Stomach smooth muscle (tissue), 2 donors: ENCODE measurements at regions not wholly inside any gene's neighbourhood (a gene's known extent, or its start where the extent isn't known, plus 50 kb on each side); places are given as distances from the start of the nearest gene placed in this dataset.
"Not testable (repeated sequence)": the region's sequence is repeated elsewhere in the genome, so short reads cannot be mapped to it uniquely, and the experiment has no call there.

Experiments used
- H3K27ac ChIP-seq: one replicate; pipeline ENCODE4 v1.7.0; 2013; ENCODE audit warnings: mild to moderate bottlenecking, low read length, inconsistent platforms
- H3K27me3 ChIP-seq, 2 donors: one replicate each; pipeline ENCODE4 v1.7.0; 2013; ENCODE audit warnings: low read length in 2 of 2; ENCODE audit not compliant: insufficient read depth in 2 of 2, control insufficient read depth in 1 of 2
- H3K36me3 ChIP-seq, 2 donors: one replicate each; pipeline ENCODE4 v1.7.0; 2013; ENCODE audit warnings: low read length in 2 of 2; ENCODE audit not compliant: control insufficient read depth in 2 of 2, insufficient read depth in 2 of 2
- H3K4me1 ChIP-seq: one replicate; pipeline ENCODE4 v1.7.0; 2013; ENCODE audit warnings: low read length; ENCODE audit not compliant: control insufficient read depth, insufficient read depth
- H3K4me3 ChIP-seq, 2 donors: one replicate each; pipeline ENCODE4 v1.7.0; 2013; ENCODE audit warnings: low read length in 2 of 2
- H3K9ac ChIP-seq, 2 donors: one replicate each; pipeline ENCODE4 v1.7.0; 2013; ENCODE audit warnings: low read length in 2 of 2, mild to moderate bottlenecking in 1 of 2
- H3K9me3 ChIP-seq, 2 donors: one replicate each; pipeline ENCODE4 v1.7.0; 2013; ENCODE audit warnings: low read length in 2 of 2; ENCODE audit not compliant: control insufficient read depth in 2 of 2
- donor health status: healthy.
- donor health status: Pancreatic carcinoma.

DNA sequence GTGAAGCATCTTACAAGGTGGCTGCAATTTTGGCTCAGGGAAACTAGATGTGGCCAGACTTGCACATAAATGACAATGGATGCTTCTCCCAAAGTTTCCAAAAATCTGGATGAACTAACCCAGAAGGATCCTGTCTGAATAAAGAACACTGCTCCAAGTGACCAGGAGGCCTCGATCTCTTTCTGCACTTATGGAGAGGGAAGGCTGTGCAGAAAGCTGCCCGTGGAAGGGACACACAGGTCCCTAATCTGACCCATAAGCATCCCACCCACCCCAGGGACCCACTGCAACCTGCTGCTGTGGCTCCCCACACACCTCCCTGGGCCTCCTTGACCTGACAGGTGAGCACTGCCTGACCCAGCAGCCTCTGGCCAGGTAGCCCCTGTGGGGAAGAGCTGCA, 74.6 kb upstream of the SEC14L1 start:
- H3K27me3 ChIP-seq: peaks cover 7 to 11% of the 10 kb centered on the region in 2 donors
- H3K36me3 ChIP-seq: no peaks in the 10 kb centered on the region
- no peak overlapping the region for H3K4me3 ChIP-seq
- H3K4me1 ChIP-seq: no peaks in the 10 kb centered on the region
- no peak overlapping the region for H3K27ac ChIP-seq
- H3K9me3 ChIP-seq: no peaks in the 10 kb centered on the region
- H3K9ac ChIP-seq: no peak overlapping the region

DNA sequence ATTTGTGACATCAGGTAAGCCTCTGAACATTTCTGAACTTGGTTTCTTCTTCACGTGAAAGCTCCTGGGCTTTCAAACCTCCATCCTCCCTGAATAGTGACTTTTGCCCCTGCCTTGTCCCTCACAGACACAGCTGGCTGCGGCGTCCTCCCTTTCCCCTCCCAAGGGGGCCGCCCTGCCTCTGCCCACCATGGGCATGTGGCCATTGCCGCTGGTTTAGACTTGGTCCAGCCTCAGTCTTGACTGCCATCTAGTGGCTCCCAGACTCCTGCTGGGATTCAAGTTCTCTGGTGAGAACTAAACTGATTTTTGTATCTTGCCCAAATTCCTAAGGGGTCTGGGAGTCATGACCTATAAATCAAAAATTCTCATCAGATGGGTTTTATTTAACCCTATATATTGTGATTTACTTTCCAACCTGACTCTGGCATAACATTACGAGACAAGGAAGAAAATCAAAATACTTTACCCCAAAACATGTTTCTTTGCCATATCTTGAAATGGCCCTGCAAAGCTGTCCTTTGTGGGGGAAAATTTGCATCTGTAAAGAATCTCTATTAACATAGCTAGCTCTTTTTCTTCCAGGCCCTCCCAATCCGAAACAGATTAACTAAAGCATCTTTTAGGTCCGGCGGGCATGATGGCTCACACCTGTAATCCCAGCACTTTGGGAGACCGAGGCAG, 73.9 kb upstream of the SEC14L1 start:
- not testable (repeated sequence) for H3K4me1 ChIP-seq, H3K27ac ChIP-seq, H3K4me3 ChIP-seq, H3K36me3 ChIP-seq, H3K9ac ChIP-seq, H3K9me3 ChIP-seq
- peaks cover 3 to 11% of the 10 kb centered on the region in 2 donors for H3K27me3 ChIP-seq

DNA sequence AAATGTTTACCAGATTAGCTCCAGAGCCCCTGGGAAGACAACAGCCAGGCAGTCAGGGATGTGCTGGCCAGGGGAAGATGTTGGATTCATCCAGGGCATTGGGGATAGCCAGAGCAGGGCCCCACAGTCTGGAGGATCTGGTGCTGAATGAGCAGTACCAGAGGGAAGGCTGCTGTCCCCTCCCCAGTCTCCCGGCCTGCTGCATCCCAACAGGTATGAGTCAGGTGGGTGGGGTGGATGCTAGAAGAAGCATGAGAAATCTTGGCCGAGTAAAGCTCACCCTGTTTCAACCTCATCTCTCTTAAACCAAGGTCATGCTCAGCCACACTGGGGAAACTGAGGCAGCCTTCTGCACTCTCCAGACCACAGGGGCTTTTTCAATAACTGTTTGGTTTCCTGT, 71.9 kb upstream of the SEC14L1 start:
- Histone ChIP-seq H3K36me3 (no peaks in the 10 kb centered on the region), H3K9me3 (no peaks in the 10 kb centered on the region), H3K27ac (no peak overlapping the region), H3K27me3 (peaks cover 10 to 19% of the 10 kb centered on the region in 2 donors), H3K4me1 (no peaks in the 10 kb centered on the region), H3K9ac (no peak overlapping the region), H3K4me3 (no peak overlapping the region)

DNA sequence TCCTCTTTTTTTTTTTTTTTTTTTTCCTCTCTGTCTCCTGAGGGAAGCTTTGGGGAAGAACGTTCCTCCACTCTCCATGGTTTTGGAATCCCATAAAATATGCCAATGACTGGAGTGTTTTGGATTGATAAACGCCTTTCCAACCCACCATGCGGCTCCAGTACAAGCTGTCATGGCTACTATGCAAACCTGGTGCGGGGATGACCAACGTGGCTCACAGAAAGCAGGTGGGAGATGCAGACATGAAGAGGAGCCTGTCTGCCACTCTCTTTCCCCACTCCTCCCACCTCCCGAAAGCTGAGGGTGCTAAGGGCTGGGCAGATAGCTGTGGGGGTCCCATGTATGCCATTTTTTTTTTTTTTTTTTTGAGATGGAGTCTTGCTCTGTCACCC, 69.9 kb upstream of the SEC14L1 start:
- no peak overlapping the region for H3K4me3 ChIP-seq
- H3K4me1 ChIP-seq: no peaks in the 10 kb centered on the region
- H3K9ac ChIP-seq: no peak overlapping the region
- peaks cover 19 to 27% of the 10 kb centered on the region in 2 donors for H3K27me3 ChIP-seq
- no peaks in the 10 kb centered on the region for H3K9me3 ChIP-seq
- no peak overlapping the region for H3K27ac ChIP-seq
- H3K36me3 ChIP-seq: no peaks in the 10 kb centered on the region

DNA sequence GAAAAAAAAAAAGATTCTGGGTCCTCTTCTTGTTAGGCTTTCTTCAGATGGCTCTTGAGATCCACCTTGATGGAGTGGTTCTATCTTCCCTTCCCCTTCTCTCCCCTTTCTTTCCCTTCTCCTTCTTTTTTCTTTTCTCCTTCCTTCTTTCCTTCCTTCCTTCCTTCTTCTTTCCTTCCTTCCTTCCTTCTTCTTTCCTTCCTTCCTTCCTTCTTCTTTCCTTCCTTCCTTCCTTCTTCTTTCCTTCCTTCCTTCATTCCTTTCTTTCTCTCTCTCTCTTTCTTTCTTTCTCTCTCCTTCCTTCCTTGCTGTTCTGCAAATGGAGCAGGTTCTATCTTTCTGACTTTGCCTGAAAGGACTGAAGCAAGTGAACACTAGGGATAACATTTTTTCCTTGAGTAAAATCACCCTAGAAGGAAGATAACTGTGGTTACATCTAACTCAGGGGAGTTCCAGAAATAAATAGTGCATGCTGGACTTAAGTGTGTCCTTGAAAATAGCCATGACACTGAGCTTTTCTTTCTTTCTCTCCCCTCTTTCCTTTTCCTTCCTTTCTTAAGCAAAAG, 68.8 kb upstream of the SEC14L1 start:
- H3K27ac ChIP-seq: no peak overlapping the region
- H3K9ac ChIP-seq: no peak overlapping the region
- H3K36me3 ChIP-seq: no peaks in the 10 kb centered on the region
- H3K27me3 ChIP-seq: peaks cover 19 to 25% of the 10 kb centered on the region in 2 donors
- no peaks in the 10 kb centered on the region for H3K9me3 ChIP-seq
- H3K4me3 ChIP-seq: no peak overlapping the region
- no peaks in the 10 kb centered on the region for H3K4me1 ChIP-seq

DNA sequence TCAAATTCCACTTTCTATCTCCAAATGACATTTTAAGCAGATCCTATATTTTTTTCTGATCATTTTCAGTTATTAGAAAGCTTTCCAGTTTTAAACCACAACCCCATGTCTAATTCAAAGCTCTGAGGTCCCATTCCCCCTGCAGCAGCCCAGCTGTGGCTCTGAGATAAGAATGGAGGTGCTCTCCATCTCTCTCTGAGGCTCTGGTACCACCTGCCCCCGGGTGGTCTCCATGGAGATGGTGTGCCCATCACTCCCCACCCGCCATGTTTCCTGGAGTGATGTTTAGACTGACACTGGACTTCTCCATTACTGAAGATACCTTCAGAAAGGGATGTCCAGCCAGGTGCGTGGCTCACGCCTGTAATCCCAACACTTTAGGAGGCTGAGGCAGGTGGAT, 68.1 kb upstream of the SEC14L1 start:
- no peak overlapping the region for H3K9ac ChIP-seq
- H3K9me3 ChIP-seq: no peaks in the 10 kb centered on the region
- no peak overlapping the region for H3K4me3 ChIP-seq
- no peaks in the 10 kb centered on the region for H3K4me1 ChIP-seq
- H3K27ac ChIP-seq: no peak overlapping the region
- no peaks in the 10 kb centered on the region for H3K36me3 ChIP-seq
- peaks cover 19 to 25% of the 10 kb centered on the region in 2 donors for H3K27me3 ChIP-seq

DNA sequence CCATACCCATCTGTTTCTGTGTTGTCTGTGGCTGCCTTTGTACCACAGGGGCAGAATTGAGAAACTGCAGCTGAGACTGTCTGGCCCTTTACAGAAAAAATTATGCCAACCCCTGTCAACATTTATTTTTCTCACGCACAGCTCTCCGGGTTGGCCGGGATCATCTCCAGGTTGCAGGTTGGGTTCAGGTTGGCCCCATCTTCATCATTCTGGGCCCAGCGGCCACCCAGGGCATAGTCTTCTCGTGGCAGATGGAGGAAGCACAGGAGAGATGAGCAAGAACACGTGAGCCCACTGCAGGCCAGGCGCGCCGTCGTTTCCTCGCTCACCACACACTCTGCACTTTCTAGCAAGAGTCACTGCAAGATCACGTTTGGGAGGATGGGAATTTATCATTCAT, 66.1 kb upstream of the SEC14L1 start:
- Histone ChIP-seq H3K4me3 (no peak overlapping the region), H3K9ac (no peak overlapping the region), H3K27me3 (peaks cover 18 to 25% of the 10 kb centered on the region in 2 donors), H3K27ac (no peak overlapping the region), H3K9me3 (no peaks in the 10 kb centered on the region), H3K4me1 (no peaks in the 10 kb centered on the region), H3K36me3 (no peaks in the 10 kb centered on the region)

DNA sequence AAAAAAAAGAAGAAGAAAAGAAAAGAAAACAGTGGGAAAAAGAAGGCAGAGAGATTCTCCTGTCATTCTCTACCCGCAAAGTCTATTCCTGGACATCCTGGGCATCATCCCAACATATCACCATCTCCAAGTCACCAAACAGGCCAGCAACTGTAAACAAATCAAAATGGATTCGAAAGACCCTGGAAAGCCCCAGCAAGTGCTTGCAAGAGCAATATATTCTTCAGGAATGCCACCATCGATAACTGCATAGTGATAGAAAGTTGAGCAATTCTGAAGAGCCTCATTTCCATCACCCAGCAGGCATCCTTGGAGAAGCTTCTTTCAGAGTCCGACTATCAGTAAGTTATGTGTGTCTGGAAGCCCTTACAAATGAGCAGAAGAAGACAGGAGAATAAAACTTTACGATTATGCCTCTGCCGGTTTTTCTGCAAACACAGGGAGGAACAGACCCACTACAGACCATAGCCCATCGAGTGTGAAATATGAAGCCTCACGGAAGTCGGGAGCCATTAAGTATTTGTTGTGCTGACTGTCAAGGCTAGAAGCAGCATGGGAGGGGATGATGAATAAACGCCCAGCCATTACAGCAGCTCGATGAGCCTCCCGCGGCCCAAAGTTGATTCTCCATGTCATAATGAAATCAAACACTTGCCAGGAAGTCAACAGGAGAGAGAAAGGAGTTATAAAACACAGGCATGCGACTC, 64.5 kb upstream of the SEC14L1 start:
- Histone ChIP-seq H3K27ac (no peak overlapping the region), H3K9ac (no peak overlapping the region), H3K4me3 (peak overlapping the region in 1 of 2 donors; percentile 22), H3K27me3 (peaks cover 18 to 22% of the 10 kb centered on the region in 2 donors), H3K4me1 (no peaks in the 10 kb centered on the region), H3K36me3 (no peaks in the 10 kb centered on the region), H3K9me3 (no peaks in the 10 kb centered on the region)

DNA sequence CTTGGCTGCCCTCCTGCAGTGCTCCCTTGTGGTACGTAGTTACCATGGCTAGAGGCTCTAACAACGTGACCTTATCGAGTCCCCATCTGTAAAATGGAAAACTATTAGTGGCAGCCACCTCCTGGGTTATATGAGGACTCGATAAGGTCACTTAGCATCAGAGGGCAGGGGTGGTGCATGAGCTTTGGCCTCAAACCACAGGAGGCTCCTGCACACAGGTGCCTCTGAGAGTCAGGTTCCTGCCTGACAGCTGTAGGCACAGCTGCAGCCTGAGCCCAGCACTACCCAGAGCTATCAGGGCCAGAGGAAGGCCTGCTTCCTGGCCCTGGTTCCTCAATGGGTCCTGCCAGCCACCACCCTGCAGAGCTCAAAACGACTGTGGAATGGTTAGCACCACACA, 57.2 kb upstream of the SEC14L1 start:
- no peak overlapping the region for H3K4me3 ChIP-seq
- H3K27me3 ChIP-seq: peaks cover 0 to 7% of the 10 kb centered on the region in 2 donors
- no peak overlapping the region for H3K9ac ChIP-seq
- peaks cover 17% of the 10 kb centered on the region for H3K4me1 ChIP-seq
- no peak overlapping the region for H3K27ac ChIP-seq
- no peaks in the 10 kb centered on the region for H3K36me3 ChIP-seq
- H3K9me3 ChIP-seq: no peaks in the 10 kb centered on the region

DNA sequence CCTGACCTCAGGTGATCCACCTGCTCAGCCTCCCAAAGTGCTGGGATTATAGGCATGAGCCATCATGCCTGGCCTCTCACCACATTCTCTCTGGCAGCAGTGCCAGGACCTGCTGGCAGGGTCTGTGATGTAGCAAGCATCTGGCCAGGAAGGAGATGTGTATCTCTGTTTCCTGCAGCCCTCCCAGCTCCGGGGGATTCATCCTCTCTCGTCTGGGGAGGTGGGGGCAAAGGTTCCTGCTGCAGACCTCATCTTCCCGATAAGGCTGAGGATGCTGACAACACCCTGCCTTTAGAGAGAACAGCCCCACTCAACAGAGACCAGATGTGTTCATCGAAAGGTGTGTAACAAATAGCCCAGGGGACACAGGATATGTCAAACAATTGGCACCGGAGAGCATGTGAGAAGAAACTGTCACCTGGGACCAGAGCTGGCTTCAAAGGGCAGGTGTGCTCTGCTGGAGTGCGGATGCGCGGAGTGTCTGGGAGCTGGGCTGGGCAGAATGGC, 54.8 kb upstream of the SEC14L1 start:
- Histone ChIP-seq H3K9me3 (no peaks in the 10 kb centered on the region), H3K9ac (no peak overlapping the region), H3K4me3 (no peak overlapping the region), H3K27me3 (peaks cover 0 to 3% of the 10 kb centered on the region in 2 donors), H3K4me1 (peaks cover 23% of the 10 kb centered on the region), H3K27ac (no peak overlapping the region), H3K36me3 (no peaks in the 10 kb centered on the region)
